ENCODE measurements at regions not wholly inside any gene's neighbourhood (a gene's known extent, or its start where the extent isn't known, plus 50 kb on each side); places are given as distances from the start of the nearest gene placed in this dataset.

- no peak overlapping the region for H3K4me3 ChIP-seq (ENCODE audit: low read depth, low read length)
- TF ChIP-seq CTCF (IDR thresholded peaks at IDR 0.05; ENCODE audit: borderline replicate concordance, insufficient read depth, low read depth, low read length) = no peak
Measured at GRCh38 chr4:16337936-16338335, 111.7 kb upstream of the TAPT1 start.

- no peak for TF ChIP-seq CTCF (IDR thresholded peaks at IDR 0.05; ENCODE audit: borderline replicate concordance, insufficient read depth, low read depth, low read length)
- no peak overlapping the region for H3K4me3 ChIP-seq (ENCODE audit: low read depth, low read length)
Measured at GRCh38 chr4:16334601-16335000, 108.3 kb upstream of the TAPT1 start.

GRCh38 chr4:16329797-16330134 lies 103.5 kb upstream of the TAPT1 start:
- H3K4me3 ChIP-seq (ENCODE audit: low read depth, low read length) = no peak overlapping the region
- TF ChIP-seq CTCF (IDR thresholded peaks at IDR 0.05; ENCODE audit: borderline replicate concordance, insufficient read depth, low read depth, low read length) = no peak

DNA sequence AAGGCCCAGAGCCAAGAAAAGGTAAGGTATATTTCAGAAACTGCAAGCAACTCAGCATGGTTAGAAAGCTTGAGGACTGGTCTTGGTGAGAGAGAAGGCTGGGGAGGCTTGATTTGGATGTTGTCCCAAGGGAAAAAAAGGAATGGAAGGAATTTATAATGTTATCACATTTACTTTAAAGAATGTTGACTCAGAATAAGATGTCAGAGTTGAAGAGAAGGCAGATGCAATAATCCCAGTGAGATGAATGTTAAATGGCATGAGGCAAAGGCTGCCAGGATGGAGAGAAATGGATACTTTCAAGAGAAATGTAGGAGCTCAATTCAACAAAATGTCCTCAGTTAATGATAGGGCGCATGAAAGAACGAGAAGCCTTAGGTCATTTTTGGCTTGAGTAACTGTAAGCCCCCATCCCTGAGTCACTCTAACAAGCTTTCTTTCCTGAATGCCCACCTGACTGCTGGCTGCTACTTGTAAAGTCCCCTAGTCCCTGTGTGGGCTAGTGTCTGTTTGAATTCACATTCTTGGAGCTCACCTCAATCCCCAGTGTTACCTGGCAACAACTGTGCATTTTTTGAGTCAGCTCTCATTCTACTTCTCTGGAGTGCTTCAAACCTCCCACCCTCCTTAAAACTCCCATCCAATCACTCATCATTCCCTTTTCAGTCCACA lies 103.0 kb upstream of the TAPT1 start:
- no peak for TF ChIP-seq CTCF (IDR thresholded peaks at IDR 0.05; ENCODE audit: borderline replicate concordance, insufficient read depth, low read depth, low read length)
- H3K4me3 ChIP-seq (ENCODE audit: low read depth, low read length) = no peak overlapping the region

- no peak for TF ChIP-seq CTCF (IDR thresholded peaks at IDR 0.05; ENCODE audit: borderline replicate concordance, insufficient read depth, low read depth, low read length)
- H3K4me3 ChIP-seq (ENCODE audit: low read depth, low read length) = no peak overlapping the region
Measured at GRCh38 chr4:16322183-16322582, 95.9 kb upstream of the TAPT1 start.

DNA sequence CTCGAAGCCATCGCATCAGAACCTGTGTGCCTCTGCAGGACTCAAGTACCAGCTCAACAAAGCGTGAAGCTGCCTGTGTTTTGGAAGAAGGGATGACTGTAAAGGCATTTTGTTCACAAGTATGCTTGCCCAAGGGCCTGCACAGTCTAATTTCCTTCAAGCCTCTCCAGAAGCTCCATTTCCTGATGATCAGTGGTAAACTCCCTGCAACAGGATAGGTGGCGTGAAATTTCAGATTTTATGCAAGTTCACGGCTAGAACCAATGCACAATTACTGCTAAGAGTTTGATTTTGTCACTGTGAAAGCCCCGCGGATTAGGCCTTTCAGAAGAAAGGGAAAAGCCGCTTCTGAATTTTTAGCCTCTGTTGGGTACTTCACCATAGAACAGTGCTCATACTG lies 89.2 kb upstream of the TAPT1 start:
- TF ChIP-seq CTCF (IDR thresholded peaks at IDR 0.05; ENCODE audit: borderline replicate concordance, insufficient read depth, low read depth, low read length) = no peak
- no peak overlapping the region for H3K4me3 ChIP-seq (ENCODE audit: low read depth, low read length)

DNA sequence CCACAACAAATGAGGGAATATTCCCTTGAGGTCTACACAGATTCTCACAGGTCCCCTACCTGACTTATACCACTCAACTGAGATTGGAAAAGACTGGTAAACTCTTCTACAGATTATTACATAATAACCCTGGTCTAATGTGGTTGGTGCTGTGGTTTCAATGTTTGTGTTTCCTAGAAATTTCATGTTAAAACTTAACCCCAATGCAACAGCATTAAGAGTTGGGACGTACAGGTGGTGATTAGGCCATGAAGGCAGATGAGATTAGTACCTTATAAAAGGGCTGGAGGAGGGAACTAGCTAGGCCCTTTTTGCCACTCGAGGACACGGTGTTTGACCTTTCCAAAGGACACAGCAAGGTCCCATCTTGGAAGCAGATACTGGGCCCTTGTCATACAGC lies 84.3 kb upstream of the TAPT1 start:
- no peak for TF ChIP-seq CTCF (IDR thresholded peaks at IDR 0.05; ENCODE audit: borderline replicate concordance, insufficient read depth, low read depth, low read length)
- H3K4me3 ChIP-seq (ENCODE audit: low read depth, low read length) = no peak overlapping the region

All from GM12875 (cell line).